ENCODE measurements at regions not wholly inside any gene's neighbourhood (a gene's known extent, or its start where the extent isn't known, plus 50 kb on each side); places are given as distances from the start of the nearest gene placed in this dataset.

DNA sequence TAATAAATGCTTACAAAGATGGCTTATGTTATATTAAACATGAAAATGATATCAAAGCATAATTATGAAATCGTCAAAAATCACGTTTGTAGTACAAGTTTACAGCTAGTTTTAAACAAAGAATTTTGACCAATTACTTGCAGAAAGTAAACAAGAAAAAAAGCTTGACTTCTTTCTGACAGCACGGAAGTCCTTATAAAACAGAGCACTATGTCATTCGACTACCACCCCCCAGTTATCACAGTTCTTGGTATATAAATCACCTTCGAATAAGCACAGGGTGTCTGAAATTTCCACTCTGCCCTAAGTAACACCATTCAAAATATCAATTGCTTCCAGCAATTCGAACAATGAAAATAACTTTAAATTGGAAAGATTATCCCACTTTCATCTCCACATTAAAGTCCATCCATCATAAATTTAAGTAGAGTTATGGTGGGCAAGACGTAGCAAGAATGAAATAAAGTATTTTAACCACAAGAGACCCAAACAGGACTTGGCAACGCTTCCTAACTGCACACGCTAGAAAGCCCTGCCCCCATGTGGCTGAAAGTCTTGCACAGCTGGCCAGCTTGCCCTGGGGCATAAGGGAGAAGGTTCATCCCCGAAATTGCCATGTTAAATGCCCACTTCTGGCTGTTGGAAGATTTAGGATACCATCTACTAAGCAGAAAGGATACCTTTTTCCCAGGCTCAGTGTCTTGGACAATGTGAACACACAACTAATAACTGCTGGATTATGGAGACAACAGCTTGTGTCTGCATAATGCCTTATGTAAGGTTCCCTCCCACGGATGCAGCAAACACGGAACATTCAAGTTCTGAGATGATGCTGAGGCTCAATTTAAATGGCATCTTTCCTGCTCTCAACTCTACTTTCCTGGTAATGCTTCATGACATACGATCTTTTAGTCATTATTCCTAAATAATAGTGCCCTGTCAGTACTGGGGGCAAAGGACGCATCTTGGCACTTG is 116.4 kb upstream of the TJP1 start:
- no peak for DNase-seq (ENCODE audit: low spot score in 2 of 2)
- TF ChIP-seq, protein P1, sequence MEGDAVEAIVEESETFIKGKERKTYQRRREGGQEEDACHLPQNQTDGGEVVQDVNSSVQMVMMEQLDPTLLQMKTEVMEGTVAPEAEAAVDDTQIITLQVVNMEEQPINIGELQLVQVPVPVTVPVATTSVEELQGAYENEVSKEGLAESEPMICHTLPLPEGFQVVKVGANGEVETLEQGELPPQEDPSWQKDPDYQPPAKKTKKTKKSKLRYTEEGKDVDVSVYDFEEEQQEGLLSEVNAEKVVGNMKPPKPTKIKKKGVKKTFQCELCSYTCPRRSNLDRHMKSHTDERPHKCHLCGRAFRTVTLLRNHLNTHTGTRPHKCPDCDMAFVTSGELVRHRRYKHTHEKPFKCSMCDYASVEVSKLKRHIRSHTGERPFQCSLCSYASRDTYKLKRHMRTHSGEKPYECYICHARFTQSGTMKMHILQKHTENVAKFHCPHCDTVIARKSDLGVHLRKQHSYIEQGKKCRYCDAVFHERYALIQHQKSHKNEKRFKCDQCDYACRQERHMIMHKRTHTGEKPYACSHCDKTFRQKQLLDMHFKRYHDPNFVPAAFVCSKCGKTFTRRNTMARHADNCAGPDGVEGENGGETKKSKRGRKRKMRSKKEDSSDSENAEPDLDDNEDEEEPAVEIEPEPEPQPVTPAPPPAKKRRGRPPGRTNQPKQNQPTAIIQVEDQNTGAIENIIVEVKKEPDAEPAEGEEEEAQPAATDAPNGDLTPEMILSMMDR (IDR thresholded peaks at IDR 0.05), result peak in 1 of 3 experiments; percentile 36
- Histone ChIP-seq H3K9me3 (no peaks in the 10 kb centered on the region), H3K36me3 (no peaks in the 10 kb centered on the region), H3K4me1 (no peaks in the 10 kb centered on the region), H3K27ac (no peak overlapping the region), H3K4me3 (no peak overlapping the region), H3K27me3 (no peaks in the 10 kb centered on the region)
- intact Hi-C loops (cut with DNase I), result no loop called here

DNA sequence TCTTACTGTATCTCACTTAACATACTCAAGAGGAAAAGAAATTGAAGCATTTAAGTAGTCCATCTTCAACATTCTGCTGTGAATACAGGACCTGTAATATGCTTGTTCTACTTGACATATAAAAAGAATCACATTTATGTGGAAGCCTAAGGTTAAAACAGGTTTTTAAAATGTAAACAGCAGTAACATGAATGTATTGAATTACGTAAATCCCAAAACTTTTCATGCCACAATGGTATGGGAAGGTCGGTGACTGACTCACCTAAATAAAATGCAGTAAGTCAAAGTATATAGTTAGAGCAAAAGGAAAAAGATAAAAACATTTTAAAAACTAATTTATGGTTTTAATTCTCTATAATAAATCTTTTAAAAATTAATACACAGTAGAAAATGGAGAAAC is 115.7 kb upstream of the TJP1 start:
- intact Hi-C loops (cut with DNase I), result no loop called here
- H3K36me3 ChIP-seq, result no peaks in the 10 kb centered on the region
- H3K27ac ChIP-seq, result no peak overlapping the region

DNA sequence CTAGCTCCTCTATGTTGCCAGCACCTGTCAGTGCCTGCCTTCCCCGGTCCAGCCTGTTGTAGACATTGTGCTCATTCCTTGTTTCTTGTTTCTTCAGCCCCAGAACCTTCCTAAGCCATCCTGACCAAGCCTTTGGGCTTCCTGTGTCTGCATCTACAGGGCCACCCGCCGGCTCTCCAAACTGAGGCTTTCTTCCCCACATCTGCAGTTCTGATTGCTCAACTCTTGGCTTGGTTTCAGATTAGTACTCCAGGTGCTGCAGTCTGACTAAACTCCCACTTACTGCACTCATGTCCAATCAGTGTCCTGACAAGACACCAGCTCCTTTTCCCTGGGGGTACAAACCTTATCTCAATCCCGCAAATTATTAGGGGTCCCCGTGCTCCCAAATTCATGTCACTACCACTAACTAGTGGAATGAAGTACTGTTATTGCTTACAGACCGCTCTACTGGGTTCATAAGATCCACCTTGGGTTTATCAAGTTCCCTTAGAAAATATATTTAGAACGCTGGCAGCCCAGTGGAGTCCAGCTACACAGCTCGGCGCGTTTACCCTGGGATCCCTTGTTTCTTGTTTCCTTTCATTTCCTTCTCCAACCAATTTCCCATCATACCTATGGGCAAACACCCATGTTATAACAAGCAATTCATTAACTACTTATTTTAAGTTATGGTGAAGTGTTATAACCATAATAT is 114.2 kb upstream of the TJP1 start:
- no peaks in the 10 kb centered on the region for H3K36me3 ChIP-seq
- TF ChIP-seq, protein P1 (IDR thresholded peaks at IDR 0.05), result no peak
- H3K27ac ChIP-seq, result no peak overlapping the region
- H3K27me3 ChIP-seq, result no peaks in the 10 kb centered on the region
- H3K4me3 ChIP-seq, result no peak overlapping the region
- H3K4me1 ChIP-seq, result no peaks in the 10 kb centered on the region
- no peak for DNase-seq (ENCODE audit: low spot score in 2 of 2)
- intact Hi-C loops (cut with DNase I), result no loop called here
- H3K9me3 ChIP-seq, result no peaks in the 10 kb centered on the region

More for the DNA sequence above, 115.7 kb upstream of the TJP1 start:
- no peaks in the 10 kb centered on the region for H3K4me1 ChIP-seq
- H3K9me3 ChIP-seq, result no peaks in the 10 kb centered on the region
- DNase-seq (ENCODE audit: low spot score in 2 of 2), result no peak
- TF ChIP-seq, protein P1 (IDR thresholded peaks at IDR 0.05), result no peak
- no peak overlapping the region for H3K4me3 ChIP-seq
- no peaks in the 10 kb centered on the region for H3K27me3 ChIP-seq

DNA sequence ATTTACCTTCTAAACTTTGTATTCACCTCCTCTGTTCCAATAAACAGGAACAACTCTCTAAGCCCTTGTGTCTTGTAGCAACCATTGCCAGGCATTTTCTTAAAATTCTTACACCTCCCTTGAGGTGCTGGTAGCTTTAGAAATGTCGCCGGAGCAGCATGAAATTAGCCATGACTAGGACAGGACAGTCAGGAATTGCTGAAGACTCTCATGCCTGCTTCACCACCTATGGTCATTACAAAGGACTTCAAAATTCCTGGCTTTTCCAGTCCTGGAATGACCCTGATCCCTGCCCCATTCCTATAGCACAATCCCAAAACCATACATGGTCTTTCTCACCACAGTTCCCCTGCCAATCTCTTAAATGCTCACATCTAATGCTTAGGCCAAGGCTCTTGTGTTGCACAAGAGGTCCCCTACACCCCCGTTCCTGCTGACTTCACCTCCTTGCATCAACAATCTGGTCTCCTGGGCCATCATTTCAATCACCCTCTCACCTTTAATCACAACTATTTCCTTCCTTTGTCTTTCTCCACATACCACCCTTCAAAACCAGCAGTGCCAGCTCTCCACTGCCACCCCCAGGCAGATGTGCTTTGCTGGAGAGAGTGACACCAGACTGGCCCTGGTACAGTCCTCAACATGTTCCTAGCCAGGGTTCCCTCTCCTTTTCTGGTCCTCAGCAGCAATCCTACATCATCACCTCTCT is 113.2 kb upstream of the TJP1 start:
- intact Hi-C loops (cut with DNase I), result no loop called here
- Histone ChIP-seq H3K36me3 (no peaks in the 10 kb centered on the region), H3K4me1 (no peaks in the 10 kb centered on the region), H3K27ac (no peak overlapping the region), H3K27me3 (no peaks in the 10 kb centered on the region), H3K9me3 (no peaks in the 10 kb centered on the region), H3K4me3 (no peak overlapping the region)
- DNase-seq (ENCODE audit: low spot score in 2 of 2), result no peak
- TF ChIP-seq, protein P1 (IDR thresholded peaks at IDR 0.05), result peak in 1 of 3 experiments; percentile 17

DNA sequence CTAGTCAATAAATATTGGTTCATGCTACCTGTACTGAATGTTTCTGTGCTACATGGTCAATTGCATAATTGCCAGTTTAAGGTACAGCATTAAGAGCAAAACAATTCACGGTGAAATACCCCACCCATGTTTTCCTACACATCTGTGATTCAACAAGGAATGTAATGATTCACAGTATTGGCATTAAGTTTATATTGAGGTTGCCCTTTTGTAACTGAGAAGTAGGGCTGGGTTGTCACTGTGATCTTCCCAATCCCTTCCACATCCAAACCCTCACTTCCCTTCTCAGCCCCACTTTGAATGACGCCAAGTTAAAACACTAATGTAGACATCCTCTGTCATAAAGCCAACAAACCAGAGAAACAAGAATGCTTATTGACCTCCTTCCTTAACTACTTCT is 112.0 kb upstream of the TJP1 start:
- Histone ChIP-seq H3K4me1 (no peaks in the 10 kb centered on the region), H3K36me3 (no peaks in the 10 kb centered on the region), H3K27ac (no peak overlapping the region), H3K27me3 (no peaks in the 10 kb centered on the region), H3K9me3 (no peaks in the 10 kb centered on the region), H3K4me3 (no peak overlapping the region)
- TF ChIP-seq, protein P1 (IDR thresholded peaks at IDR 0.05), result no peak
- intact Hi-C loops (cut with DNase I), result no loop called here
- no peak for DNase-seq (ENCODE audit: low spot score in 2 of 2)

Data from ascending aorta (tissue), 2 donors.